Tibial nerve (tissue), 3 donors: ENCODE measurements at regions not wholly inside any gene's neighbourhood (a gene's known extent, or its start where the extent isn't known, plus 50 kb on each side); places are given as distances from the start of the nearest gene placed in this dataset.

Experiments
- POLR2A ChIP-seq, 2 donors: fragments of 450-650 bp; IDR thresholded peaks; one replicate each; pipeline ENCODE4 v1.6.1; 2017; ENCODE audit warnings: antibody characterized with exemption in 2 of 2, mild to moderate bottlenecking in 2 of 2, moderate library complexity in 2 of 2
- TF ChIP-seq, protein P1 (sequence below), 5 experiments: fragments of 200-600 bp in 3 of 5; fragments of 450-650 bp in 2 of 5; sonication (generic) in 3 of 5; IDR thresholded peaks; one replicate each; pipeline ENCODE4 v1.5.1; 2016 to 2019; ENCODE audit warnings: antibody characterized with exemption in 5 of 5, mild to moderate bottlenecking in 3 of 5, moderate library complexity in 2 of 5

DNA sequence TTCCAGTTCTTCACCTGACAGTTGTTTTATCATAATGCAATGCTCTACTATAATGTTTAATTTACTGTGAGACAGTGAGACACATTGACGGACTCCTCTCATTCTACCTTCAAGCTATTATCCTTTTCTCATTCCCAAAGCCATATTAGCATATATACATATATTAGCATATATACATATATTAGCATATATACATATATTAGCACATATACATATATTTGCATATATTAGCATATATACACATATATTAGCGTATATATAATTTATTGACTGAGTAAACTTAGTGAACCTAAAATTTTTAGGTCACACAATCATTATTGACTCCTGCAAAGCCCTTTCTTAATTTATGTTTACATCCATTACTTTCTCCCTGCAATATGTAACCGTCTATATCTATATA lies 555.0 kb upstream of the ADGRB3 start:
- TF ChIP-seq, protein P1, sequence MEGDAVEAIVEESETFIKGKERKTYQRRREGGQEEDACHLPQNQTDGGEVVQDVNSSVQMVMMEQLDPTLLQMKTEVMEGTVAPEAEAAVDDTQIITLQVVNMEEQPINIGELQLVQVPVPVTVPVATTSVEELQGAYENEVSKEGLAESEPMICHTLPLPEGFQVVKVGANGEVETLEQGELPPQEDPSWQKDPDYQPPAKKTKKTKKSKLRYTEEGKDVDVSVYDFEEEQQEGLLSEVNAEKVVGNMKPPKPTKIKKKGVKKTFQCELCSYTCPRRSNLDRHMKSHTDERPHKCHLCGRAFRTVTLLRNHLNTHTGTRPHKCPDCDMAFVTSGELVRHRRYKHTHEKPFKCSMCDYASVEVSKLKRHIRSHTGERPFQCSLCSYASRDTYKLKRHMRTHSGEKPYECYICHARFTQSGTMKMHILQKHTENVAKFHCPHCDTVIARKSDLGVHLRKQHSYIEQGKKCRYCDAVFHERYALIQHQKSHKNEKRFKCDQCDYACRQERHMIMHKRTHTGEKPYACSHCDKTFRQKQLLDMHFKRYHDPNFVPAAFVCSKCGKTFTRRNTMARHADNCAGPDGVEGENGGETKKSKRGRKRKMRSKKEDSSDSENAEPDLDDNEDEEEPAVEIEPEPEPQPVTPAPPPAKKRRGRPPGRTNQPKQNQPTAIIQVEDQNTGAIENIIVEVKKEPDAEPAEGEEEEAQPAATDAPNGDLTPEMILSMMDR (IDR thresholded peaks at IDR 0.05): no peak
- TF ChIP-seq POLR2A (IDR thresholded peaks at IDR 0.05): no peak
